NCI-H1436 treated with DMSO at 0.1 percent for 48 hours (cell line): ENCODE measurements at regions not wholly inside any gene's neighbourhood (a gene's known extent, or its start where the extent isn't known, plus 50 kb on each side); places are given as distances from the start of the nearest gene placed in this dataset.

Experiments used
- DNase-seq: peaks from one replicate; lab custom pipeline; 2025; lab: John Stamatoyannopoulos, UW

DNA sequence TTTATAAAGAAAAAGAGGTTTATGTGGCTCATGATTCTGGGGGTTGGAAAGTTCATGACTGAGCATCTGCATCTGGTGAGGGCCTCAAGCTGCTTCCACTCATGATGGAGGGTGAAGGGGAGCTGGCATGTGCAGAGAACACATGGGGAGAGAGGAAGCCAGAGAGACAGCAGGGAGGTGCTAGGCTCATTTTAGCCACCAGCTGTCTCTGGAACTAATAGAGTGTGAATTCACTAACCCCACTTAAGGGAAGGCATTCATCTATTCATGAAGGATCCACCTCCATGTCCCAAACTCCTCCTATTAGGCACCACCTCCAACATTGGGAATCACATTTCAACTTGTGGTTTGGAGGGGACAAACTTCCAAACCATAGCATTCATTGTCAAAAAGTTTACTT, 137.3 kb upstream of the PMEPA1 start:
- DNase-seq: no peak

DNA sequence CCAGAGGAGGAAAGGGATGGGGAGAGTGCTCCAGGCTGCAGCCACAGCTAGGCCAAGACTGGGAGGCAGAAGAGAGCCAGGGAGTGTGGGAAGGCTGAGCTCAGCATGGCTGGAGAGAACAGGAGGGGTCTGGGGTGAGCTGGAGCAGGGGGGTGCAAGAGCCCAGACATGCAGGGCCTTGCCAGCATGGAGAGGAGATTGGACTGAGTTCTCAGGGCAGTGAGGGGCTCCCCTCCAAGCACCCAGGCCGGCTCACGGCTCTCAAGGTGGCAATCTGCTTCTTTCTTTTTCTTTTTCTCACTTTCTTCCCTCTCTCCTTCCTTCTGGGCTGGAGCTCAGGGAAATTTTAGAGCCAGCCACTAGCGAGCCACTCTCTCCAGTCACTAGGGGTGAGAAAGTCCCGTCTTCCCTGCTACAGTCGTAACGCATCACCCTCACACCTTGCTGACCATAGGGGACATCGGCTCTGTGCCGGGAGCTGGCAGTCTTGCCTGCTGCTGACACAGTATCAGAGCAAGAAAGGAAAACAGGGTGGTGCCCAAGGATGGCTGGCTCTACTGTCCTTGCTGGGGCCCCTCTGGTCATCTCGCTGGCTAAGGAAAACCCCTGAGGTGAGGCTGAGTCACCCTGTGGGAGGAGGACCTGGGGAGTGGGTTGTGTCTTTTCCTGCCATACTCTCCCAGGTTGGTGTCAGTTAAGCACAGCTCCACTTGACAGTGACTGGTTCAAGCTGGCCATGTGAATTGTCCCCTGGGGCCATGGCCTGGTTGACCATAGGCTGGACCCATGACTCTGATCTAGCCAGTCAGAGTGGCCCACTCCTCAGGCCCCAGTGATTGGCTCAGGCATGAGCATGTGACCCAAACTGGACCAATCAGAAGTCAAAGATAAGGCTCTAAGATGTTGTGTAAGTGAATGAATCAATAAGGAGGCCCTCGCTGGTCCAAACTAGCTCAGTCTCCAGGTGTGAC, 135.1 kb upstream of the PMEPA1 start:
- no peak for DNase-seq

DNA sequence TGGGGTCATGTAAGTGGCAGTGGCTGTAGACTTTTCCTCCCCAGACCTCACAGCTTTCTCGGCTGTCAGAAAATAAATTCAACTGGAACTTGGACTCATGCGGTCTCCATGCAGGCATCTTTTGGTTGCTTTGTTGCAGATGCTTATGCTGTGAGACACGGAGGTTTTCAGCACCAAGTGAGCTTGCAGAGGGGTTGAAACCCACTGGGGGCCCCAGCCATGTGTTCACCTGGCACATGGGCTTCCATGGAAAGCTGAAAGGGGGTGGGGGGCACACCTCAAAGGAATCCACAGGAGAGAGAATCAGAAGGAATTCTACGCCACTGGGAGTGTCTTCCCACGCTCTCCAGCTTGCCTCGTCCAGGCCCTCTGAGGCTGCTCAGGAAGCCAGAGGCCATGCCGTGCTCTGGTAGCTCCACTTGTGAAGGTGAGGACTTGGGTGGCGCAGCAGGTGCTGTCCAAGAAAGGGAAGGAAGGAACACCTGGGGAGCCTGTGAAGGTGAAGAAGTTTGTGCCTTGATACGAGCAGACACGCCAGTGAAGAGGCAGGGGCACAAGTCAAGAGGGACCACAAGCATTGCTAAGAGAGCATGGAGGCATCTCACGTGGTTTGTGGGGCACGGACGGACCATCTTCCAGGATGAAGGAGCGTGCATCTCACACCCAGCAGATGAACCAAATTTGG, 134.3 kb upstream of the PMEPA1 start:
- no peak for DNase-seq

DNA sequence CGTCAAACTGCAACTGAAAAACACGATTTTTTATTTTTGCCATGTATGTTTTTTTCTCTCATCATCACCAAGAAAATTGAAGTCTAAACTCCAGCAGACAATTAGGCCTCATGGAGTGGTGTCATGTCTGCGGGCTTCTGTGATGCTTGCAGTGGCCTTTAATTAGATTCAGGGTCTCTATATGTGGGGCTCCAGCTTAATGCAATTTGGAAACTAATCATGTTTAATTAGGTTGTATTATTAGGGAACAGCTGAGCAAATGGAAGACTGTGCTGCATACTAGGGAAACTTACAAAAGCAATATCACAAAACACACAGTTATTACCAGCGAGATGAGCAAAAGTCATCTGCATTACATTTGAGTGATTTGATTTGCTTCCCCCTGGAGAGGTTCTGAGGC, 132.9 kb upstream of the PMEPA1 start:
- DNase-seq: no peak

DNA sequence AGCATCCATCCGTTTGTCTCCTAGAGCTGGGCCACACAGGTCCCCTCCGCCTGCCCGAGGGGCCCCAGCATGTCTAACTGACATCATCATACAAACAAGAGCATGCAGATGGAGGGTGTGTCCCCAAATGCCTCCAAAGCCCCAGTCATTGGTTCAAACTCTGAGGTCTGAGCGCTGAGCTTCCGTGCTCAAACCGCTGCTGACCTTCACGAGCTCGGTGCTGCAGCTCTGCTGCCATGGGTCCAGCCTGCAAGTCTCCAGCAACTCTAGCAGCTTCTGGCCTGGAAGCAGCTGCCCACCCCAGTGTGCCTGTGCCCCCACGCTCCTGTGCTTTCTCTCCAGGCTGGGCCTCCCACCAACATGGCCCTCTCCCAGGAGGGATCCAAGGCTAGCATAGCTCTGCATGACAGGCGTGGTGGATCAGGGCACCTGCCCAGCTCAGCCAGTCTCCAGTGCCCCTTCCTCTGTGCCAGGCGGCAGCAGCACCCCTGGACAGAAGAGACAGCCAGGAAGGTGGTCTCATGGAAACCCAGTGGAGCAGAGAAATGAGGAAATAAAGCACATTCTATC, 131.6 kb upstream of the PMEPA1 start:
- no peak for DNase-seq

DNA sequence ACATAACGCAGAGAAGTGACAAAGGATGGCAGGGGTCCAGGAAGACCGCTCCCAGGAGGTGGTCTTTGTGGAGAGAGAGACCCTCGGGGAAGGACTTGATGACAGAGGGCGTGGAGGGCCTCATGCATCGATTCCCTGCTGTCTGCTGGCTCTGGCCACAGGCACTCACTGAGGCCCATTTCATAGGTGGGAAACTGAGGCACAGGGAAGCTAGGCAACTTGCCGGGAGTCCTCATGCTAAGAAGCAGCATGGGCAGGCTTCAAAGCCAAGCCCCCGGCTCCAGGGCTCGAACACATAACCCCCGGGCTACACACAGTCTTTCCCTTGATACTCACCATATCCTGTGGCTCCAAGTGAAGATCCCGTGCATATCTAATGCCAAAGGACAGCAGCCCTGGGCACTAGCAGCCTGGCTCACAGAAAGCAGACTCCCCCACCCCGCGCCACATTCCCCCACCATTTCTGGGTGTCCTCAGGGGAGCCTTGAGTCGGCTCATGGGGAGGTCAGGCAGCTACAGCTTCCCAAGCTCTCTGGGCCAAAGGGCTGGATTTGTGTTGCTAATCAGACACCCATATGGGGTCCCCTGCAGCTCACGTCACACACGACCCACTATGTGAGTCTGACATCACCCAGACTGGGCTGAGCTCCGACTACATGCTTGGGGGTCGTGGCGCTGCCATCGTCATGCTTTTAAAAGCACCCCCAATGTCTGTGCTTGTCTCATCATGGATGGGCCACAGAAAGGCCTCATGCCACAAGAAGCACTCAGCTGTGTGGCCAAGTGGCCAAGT, 130.9 kb upstream of the PMEPA1 start:
- no peak for DNase-seq

DNA sequence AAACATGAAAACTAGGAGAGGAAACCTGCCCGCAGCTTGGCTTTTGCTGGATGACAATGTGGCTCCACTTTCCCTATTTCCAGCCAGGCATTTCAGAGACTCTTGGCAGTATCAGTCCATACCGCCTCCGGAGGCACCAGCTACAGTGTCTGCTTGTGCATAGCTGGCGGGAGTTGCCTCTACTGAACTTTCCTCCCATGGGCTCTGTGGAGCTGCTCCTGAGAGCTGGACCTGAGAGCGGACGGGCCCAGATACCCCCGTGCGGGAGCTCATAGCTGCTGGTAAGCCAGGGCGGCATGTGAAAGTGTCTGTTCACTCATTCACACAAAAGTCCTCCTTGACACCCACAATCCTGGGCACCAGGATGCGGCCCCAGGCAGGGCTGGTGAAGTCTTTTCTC, 130.3 kb upstream of the PMEPA1 start:
- DNase-seq: no peak

DNA sequence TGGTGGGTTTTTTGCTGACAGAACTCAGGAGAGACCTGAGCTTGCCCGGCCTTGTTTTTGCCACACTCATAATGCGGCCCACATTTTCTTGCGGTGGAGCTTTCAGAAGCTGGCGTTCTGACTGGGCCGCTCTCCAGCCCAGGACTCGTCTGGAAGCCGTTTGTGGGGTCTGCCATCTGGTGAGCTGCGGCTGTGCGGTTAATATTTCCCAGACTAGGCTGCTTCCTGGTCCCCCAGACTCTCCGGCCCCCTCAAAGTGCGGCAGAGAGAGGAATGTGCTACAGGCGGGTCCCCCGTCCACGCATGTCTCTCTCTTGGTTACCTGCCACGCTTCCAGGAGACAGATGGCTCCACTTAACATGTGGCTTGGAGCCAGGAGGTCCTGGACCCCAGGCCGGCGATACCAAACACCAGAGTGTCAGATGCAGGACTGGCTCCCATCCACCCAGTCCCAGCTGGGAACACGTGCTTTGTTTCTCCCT, 128.9 kb upstream of the PMEPA1 start:
- DNase-seq: no peak

DNA sequence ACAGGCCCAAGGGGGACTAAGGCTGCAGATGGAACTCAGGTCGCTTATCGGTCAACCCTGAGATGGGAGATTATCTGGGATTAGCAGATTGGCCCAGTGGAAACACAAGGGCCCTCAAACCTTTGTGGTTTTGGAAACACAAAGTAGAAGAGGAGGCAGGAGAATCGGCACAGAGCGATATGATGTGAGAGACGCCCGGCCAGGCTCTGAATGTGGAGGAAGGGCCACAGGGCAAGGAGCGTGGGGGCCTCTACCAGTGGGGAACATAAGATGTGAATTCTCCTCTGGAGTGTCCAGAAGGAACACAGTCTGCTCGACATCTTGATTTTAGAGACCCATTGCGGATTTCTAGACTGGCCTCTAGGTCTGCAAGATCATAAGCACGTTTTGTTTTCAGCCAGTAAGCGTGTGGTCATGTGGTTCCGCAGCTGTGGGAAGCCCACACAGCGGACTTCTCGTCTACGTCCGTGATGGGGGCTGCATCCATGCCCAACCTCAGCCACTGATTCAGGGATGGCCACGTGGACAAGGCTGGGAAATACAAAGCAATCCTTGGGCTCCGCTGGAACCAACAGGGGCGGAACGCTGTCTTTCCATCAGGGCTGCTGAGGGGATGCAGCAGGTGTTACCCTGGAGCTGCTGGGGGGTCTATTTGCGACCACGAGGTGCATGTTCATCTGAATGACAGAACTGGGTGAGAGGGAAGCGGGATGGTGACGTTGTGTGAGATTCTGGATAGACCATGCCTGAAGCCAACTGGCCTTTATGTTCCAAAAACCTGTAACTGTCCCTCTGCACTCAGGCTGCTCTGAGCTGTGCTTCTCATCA, 127.6 kb upstream of the PMEPA1 start:
- DNase-seq: no peak

DNA sequence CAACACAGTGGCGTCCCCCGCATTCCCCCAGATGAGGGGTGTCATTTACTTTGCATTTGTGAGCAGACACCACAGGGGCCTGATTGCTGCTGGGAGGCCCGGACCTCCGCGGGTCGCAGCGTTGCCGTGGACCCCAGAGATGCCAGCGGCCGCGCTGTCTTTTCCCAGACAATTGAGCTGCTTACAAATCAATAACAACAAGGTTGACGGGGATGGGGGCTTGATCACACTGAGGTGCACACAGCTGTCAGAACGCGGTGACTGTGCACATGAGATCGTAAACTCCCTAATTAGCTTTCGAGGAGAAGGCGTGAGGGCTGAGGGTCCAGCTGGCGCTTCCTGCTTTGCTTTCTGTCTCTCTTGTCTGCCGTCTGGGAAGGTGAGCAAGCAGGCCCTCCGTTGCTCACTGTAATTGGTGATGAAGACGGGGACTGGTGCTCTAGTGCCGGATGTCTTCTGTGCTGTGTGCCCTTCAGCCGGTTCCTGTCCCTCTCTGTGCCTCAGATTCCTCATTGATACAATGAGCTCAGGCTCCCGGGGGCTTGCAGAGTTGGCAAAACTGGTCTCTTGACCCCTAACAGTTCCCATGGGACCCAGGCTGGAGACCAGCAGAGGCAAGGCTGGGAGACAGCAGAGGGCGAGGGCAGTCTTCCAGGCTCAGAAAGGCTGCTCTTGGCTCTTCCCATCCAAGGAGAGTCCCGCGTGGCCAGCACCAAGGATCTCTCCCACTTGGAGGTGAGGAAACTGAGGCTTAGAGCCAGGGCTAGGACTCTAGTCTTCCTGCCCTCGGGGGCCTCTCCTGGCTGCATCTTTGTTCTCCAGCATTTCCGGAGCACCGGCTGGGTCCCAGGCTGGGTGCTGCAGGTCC, 126.0 kb upstream of the PMEPA1 start:
- no peak for DNase-seq

DNA sequence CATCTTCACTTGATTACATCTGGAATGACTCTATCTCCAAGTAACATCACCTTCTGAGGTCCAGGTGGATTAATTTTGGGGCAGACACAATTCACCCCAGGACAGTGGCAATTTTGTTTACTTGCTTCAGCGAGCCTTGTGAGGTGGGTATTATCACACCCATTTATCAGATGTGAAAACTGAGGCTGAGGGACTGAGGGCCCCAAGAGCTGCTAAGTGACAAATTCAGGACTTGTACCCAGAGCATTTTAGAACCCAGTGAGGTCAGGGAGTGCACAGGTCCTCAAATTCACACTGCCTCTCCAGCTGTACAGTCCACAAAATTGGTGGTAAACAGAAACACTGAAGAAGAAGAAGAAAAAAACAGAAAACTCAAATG, 125.2 kb upstream of the PMEPA1 start:
- DNase-seq: no peak

DNA sequence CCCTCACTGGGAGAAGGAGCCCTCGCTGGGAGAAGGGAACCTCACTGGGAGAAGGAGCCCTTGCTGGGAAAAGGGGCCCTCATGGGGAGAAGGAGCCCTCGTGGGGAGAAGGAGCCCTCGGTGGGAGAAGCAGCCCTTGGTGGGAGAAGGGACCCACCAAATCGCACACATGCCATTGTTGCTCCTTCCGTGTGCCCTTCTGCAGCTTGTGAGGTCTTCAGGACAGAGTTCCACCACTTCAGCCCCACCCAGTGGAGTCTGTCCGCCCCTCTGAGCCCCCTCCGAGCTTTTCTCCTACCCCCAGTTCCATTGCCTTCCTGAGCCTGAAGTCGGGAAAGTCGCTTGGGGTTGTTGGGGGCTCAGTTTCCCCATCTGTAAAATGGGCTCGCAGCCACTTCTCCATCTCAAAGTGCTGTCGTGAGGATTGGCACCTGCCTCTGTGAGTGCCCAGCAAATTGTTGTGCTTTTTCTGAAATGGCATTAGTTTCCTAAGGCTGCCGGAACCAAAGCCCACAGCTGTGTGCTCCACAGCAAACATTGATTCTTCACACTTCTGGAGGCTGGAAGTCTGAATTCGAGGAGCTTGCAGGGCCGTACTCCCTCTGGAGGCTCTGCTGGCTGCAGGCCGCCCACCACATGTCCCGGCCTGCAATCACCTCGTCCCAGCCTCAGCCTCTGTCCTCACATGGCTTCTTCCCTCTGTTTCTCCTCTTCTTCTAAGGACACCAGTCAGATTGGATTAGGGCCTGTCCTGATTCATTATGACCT, 124.7 kb upstream of the PMEPA1 start:
- DNase-seq: no peak

DNA sequence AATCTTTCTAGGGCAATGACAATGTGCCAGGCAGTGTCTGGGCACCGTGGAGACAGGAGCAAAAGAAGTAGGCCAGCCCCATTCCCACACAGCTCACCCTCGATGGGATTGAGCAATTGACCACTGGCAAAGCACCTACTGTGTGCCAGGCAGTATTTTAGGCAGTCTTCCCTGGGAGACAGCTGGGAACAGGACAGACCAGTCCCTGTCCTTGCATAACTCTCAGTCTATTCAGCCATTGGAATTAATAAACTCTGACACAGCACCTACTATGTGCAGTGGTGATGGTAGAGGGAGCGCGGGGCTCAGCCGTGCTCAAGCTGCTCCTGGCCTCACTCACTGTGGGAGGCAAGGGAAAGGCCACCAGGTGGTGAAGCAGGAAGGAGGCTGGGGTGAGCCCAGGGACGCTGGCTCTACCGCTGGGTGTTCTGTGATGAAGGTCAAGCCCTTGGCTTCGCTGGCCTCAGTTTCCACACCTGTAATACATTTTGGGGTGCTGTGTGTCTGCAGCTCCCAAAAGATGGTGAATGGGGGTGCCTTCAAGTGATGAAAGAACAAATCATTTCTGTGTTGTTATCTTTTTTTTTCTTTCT, 122.3 kb upstream of the PMEPA1 start:
- DNase-seq: no peak

DNA sequence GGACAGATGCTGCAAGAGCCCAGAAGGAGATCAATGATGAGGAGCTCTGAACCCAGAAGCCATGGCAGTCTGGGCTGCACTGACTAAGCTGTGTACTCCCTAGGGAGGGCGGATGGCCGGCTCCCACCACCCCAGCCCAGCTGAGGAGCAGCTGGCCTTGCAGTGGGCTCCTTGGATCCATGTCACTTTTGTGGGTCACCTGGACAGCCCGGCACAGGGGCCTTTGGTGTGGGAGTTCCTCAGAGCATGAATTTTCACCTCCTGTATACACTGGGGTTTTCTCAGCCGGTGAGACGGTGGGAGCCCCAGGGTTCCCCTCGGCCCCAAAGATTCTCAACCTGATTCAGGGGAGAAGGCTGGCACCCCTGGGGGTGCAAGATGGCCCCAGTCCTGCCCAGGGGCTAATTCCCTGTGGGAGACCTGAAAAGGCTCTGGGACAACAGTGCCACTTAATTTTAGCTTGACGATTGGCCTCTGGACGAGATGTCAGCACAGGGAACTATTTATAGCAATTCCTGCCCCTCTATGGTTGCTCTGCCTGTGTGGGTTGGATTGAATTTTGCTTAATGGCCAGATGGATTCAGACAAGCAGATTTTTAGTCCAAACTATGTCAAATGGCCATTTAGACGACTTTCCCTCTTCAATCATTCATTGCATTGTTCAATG, 121.6 kb upstream of the PMEPA1 start:
- no peak for DNase-seq

DNA sequence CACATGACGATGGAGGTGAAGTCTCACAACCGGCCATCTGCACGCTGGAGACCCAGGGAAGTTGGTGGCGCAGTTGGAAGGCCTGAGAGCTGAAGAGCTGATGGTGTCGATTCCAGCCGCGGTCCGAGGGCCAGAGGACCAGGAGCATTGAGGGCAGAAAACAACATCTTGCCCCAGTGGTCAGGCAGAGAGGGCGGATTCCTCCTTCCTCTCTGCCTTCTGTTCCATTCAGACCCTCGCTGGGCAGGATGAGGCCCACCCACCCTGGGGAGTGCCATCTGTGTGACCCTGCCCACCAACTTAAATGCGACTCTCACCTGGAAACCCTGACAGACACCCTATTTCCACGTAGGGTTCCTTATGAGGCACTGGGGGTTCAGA, 120.7 kb upstream of the PMEPA1 start:
- no peak for DNase-seq

DNA sequence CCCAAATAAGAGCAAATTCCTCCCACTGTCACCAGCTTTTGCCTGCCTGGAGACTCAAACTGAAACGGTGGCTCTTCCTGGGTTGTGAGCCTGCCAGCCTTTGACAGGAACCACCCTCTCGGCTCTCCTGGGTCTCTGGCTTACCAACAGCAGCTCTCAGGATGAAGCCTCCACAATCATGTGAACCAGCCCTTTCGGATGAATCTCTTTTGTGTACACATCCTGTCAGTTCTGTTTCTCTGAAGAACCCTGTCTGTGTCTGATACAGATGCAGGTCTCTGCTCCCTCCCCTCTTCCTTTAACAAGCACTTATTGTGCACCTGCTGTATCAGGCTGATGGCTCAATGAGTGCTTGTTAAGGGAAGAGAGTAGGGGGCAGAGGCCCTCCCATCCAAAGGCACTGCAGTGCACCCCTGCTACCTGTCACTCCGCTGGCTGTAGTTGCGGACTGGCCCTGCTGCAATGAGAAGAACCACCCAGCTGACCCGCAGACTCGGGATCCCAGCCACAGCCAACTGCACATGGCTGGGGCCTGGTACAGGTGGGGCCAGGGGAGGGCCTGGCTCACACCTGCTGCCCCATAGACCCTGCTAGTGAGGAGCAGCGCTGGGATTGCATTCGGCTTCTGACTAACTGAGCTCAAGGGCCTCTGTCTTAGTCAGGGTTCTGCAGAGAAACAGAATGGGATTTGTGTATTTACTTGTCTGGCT, 120.1 kb upstream of the PMEPA1 start:
- DNase-seq: no peak

DNA sequence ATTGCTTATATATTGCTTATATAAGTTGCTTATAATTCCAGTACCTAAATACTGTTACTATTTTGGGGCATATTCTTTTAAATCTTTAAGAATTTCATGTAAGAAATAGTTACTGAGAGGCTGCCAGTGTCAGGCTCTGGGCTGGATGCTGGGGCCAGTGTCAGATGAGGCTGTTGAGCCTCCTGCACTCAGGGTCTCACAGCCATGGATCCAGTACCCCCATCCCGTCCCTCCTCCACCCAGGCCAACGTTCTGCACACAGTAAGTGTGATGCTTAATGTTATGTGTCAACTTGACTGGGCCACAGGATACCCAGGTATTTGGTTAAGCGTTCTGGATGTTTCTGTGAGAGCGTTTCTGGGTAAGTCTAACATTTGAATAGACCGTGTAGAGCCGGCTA, 119.5 kb upstream of the PMEPA1 start:
- no peak for DNase-seq

DNA sequence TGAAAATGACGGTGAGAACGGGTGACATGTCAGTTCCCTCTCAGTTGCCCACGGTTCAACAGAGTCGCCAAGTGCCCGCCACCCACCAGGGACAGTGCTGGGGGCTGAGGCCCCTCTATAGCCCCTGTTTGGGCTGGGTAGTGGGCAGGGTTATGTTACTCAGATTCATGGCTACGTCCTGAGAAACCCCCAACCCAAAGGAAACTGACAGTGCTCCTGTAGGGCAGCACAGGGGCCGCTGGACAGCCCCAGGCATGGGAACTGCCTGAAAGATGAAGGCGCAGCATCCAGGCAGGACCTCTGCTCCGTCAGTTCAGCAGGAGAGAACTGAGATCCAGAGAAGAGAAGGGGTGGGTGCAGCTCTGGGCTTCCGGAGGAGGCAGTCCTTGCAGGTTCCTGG, 118.9 kb upstream of the PMEPA1 start:
- no peak for DNase-seq
